ENCODE measurements at regions not wholly inside any gene's neighbourhood (a gene's known extent, or its start where the extent isn't known, plus 50 kb on each side); places are given as distances from the start of the nearest gene placed in this dataset.

DNA sequence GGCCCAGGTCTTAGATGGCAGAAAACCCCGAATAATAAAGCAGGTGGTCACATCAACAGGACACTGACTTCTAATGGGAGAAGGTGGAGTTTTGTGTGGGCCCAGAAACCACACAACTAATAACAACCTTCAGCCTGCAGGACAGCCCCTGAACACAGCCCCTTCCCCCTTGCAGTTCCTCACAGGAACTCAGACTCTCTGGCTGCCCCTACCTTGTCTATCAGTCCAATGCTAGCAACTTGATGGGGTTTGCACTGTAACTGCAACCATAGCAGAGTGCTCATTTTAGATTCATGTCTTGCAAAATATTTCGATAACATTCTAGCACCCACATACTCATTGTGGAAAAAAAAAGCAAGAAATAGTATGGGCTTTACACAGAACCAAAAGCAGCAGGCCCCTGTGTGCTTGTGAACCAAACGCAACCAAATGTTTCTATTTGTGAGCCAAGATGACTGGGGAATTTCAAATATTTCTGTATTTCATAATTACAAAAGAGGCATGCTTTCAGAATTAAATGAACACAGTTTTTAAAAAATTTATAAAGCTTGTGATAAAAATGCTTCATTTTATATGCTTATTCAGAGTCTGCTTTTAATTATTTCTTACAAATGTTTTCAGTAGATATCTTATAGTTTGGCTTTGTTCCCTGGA lies 62.7 kb upstream of the PDE4D start:
- no peak overlapping the region for H3K14ac ChIP-seq (ENCODE audit: insufficient read depth, low read length)
- no peak overlapping the region for H3K4ac ChIP-seq (ENCODE audit: low read depth, low read length)
- no peaks in the 10 kb centered on the region for H3K36me3 Mint-ChIP-seq (ENCODE audit: insufficient read depth in 1 of 3, low read depth in 3 of 3)
- H2AK5ac ChIP-seq (ENCODE audit: insufficient read length, low read length): no peak overlapping the region
- no peak for DNase-seq
- no peak overlapping the region for H3K18ac ChIP-seq (ENCODE audit: insufficient read length, low read depth, low read length)
- no peak overlapping the region for H4K8ac ChIP-seq (replicated peaks; ENCODE audit: insufficient read length, low read depth, low read length)
- H4K20me1 ChIP-seq (ENCODE audit: control insufficient read depth, insufficient read depth, insufficient read length): no peaks in the 10 kb centered on the region
- no peak overlapping the region for H3K9ac ChIP-seq (ENCODE audit: extremely low read depth, insufficient read length, low read length)
- no peaks in the 10 kb centered on the region for H3K79me1 ChIP-seq (ENCODE audit: insufficient read depth, low read depth, low read length, poor library complexity, severe bottlenecking)
- no peaks in the 10 kb centered on the region for H3K9me3 ChIP-seq (ENCODE audit: control insufficient read depth, low read depth, low read length)
- H2BK15ac ChIP-seq (ENCODE audit: low read depth, low read length): no peak overlapping the region
- WGBS (ENCODE audit: extremely low coverage, insufficient read length, low lambda C conversion rate): no CpG with 5 or more reads among the region's 3 CpGs
- H3K4me1 ChIP-seq (ENCODE audit: insufficient read depth, low read length): no peaks in the 10 kb centered on the region
- no peaks in the 10 kb centered on the region for H3K79me2 ChIP-seq (ENCODE audit: insufficient read depth, low read length)
- no peak overlapping the region for H3K4me3 Mint-ChIP-seq
- no peak overlapping the region for H2BK120ac ChIP-seq (ENCODE audit: low read depth, low read length, poor library complexity, severe bottlenecking)
- H2BK5ac ChIP-seq (ENCODE audit: insufficient read length, low read length): no peak overlapping the region
- H2AFZ ChIP-seq (ENCODE audit: low read length): no peak overlapping the region
- no peaks in the 10 kb centered on the region for H3K9me3 Mint-ChIP-seq
- no peaks in the 10 kb centered on the region for H3K23me2 ChIP-seq (ENCODE audit: insufficient read length, low read depth, low read length, poor library complexity, severe bottlenecking)
- H3K56ac ChIP-seq (ENCODE audit: insufficient read length, low read depth, low read length): no peak overlapping the region
- no peak overlapping the region for H3K23ac ChIP-seq (ENCODE audit: insufficient read length, low read depth, low read length)
- no peak overlapping the region for H2BK20ac ChIP-seq (ENCODE audit: low read depth, low read length, poor library complexity, severe bottlenecking)
- no peak overlapping the region for H4K91ac ChIP-seq (ENCODE audit: insufficient read length, low read depth, low read length)
- TF ChIP-seq, protein P1, sequence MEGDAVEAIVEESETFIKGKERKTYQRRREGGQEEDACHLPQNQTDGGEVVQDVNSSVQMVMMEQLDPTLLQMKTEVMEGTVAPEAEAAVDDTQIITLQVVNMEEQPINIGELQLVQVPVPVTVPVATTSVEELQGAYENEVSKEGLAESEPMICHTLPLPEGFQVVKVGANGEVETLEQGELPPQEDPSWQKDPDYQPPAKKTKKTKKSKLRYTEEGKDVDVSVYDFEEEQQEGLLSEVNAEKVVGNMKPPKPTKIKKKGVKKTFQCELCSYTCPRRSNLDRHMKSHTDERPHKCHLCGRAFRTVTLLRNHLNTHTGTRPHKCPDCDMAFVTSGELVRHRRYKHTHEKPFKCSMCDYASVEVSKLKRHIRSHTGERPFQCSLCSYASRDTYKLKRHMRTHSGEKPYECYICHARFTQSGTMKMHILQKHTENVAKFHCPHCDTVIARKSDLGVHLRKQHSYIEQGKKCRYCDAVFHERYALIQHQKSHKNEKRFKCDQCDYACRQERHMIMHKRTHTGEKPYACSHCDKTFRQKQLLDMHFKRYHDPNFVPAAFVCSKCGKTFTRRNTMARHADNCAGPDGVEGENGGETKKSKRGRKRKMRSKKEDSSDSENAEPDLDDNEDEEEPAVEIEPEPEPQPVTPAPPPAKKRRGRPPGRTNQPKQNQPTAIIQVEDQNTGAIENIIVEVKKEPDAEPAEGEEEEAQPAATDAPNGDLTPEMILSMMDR (conservative IDR thresholded peaks at IDR 0.05): no peak
- H3K27ac ChIP-seq (ENCODE audit: insufficient read length, low read depth, low read length): no peak overlapping the region
- H2BK12ac ChIP-seq (ENCODE audit: insufficient read length, low read depth, low read length): no peak overlapping the region
- H3T11ph ChIP-seq (ENCODE audit: low read length): no peak overlapping the region
- no peaks in the 10 kb centered on the region for H3K27me3 ChIP-seq (ENCODE audit: insufficient read depth, low read length)
- H4K5ac ChIP-seq (ENCODE audit: insufficient read length, low read depth, low read length): no peak overlapping the region
- H3K4me1 Mint-ChIP-seq: peaks cover 0 to 5% of the 10 kb centered on the region in 2 experiments; a peak in 1 of 4 replicates
- H3K27me3 Mint-ChIP-seq (ENCODE audit: low read depth): no peaks in the 10 kb centered on the region
- H3K27ac Mint-ChIP-seq: no peak overlapping the region; a peak in 1 of 7 replicates
- no peak overlapping the region for H3K4me2 ChIP-seq (ENCODE audit: insufficient read depth, insufficient read length, low read length)

All from H9 (cell line).